Activated CD4-positive, alpha-beta memory T cell treated with anti-CD3 and anti-CD28 coated beads for 36 hours (primary cell): ENCODE measurements at regions not wholly inside any gene's neighbourhood (a gene's known extent, or its start where the extent isn't known, plus 50 kb on each side); places are given as distances from the start of the nearest gene placed in this dataset.

Experiments
- CTCF ChIA-PET: fragments of 350-600 bp; sonication (Branson Sonifier 250); formaldehyde crosslinking; loops from one replicate; lab custom pipeline; 2021; ENCODE audit warnings: antibody characterized with exemption, inconsistent platforms; lab: Charles Lee
- POLR2A ChIA-PET: fragments of 350-600 bp; sonication (Branson Sonifier 250); formaldehyde crosslinking; loops from one replicate; lab custom pipeline; 2021; ENCODE audit warnings: antibody characterized with exemption; lab: Charles Lee
- DNase-seq: peaks from one replicate; pipeline ENCODE4 v3.0.0-alpha.2; 2020
- H3K27ac Mint-ChIP-seq: one replicate; pipeline ENCODE4 v1.8.0; 2021; ENCODE audit warnings: mixed read lengths
- H3K27me3 Mint-ChIP-seq: one replicate; pipeline ENCODE4 v1.8.0; 2021; ENCODE audit warnings: mixed read lengths
- H3K36me3 Mint-ChIP-seq: one replicate; pipeline ENCODE4 v1.8.0; 2021; ENCODE audit warnings: mixed read lengths
- H3K4me1 Mint-ChIP-seq: one replicate; pipeline ENCODE4 v1.8.0; 2021; ENCODE audit warnings: low read depth, mixed read lengths
- H3K4me3 Mint-ChIP-seq: one replicate; pipeline ENCODE4 v1.8.0; 2021; ENCODE audit warnings: mild to moderate bottlenecking, mixed read lengths
- H3K9me3 Mint-ChIP-seq: one replicate; pipeline ENCODE4 v1.8.0; 2021; ENCODE audit warnings: mixed read lengths
- intact Hi-C: fragments of 100-400 bp; cut with micrococcal nuclease; formaldehyde crosslinking; loops from one replicate; pipeline ENCODE4 v1.15.1; 2023

GRCh38 chr13:55439450-55439849 is 1701.3 kb upstream of the PRR20A start:
- no peak for DNase-seq
- intact Hi-C loops: no loop called here
- Mint-ChIP-seq H3K4me3 (no peak overlapping the region), H3K9me3 (peaks cover 16% of the 10 kb centered on the region), H3K27ac (no peak overlapping the region), H3K27me3 (no peaks in the 10 kb centered on the region), H3K4me1 (no peaks in the 10 kb centered on the region), H3K36me3 (no peaks in the 10 kb centered on the region)
- ChIA-PET CTCF (no interaction called here), POLR2A (no interaction called here)

DNA sequence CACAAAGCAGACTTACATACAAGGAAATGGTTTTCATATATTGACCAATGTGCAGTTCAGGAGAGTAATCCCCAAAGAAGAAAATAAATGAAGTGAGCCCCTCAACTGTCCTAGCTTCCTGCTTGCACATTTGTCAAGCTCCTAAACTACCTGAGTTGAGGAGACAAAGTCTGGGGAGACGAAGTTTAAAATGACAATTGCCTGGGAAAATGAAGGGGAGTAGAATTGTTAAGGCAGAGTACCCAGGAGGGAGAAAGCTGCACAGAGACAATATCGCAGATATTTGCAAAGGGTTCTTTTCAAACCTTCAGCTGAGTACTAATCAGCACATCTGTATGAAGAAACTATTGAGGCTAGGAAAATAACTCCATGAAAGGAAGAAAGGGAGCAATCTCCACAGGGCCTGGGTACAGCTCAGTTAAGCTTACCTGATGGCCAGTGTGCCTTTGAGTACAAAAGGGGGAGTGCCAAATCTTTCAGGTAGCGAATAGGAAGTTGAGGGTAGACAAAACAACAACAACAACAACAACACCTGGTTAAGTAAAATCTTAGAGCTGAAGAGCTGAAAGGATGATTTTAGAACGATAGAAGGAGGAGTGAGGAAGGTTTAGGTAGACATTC is 1700.1 kb upstream of the PRR20A start:
- H3K4me1 Mint-ChIP-seq: no peaks in the 10 kb centered on the region
- peaks cover 9% of the 10 kb centered on the region for H3K9me3 Mint-ChIP-seq
- H3K4me3 Mint-ChIP-seq: no peak overlapping the region
- ChIA-PET CTCF (no interaction called here), POLR2A (no interaction called here)
- no peak for DNase-seq
- H3K27me3 Mint-ChIP-seq: no peaks in the 10 kb centered on the region
- no peaks in the 10 kb centered on the region for H3K36me3 Mint-ChIP-seq
- intact Hi-C loops: no loop called here
- no peak overlapping the region for H3K27ac Mint-ChIP-seq

DNA sequence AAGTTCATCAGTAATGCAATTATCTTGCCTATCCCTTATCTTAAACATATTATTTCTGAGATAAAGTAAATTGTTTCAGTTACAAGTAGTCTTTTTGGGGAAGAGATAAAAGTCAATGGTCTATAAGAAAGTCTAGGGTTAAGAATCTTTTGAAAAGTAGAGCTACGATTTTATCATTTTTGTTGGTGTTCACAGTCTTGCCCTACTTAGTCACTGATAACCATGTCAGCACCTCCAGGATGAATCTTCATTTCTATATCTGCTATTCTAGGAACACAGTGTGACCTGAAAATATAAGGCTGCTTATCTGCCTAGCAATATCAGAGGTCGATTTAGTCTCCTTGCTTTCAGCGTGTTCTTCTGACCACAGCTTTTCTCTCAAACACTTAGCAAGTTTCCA is 1676.5 kb upstream of the PRR20A start:
- POLR2A ChIA-PET: no interaction called here
- no peaks in the 10 kb centered on the region for H3K27me3 Mint-ChIP-seq
- DNase-seq: no peak
- no peaks in the 10 kb centered on the region for H3K4me1 Mint-ChIP-seq
- intact Hi-C loops: no loop called here
- H3K36me3 Mint-ChIP-seq: no peaks in the 10 kb centered on the region
- peaks cover 10% of the 10 kb centered on the region for H3K9me3 Mint-ChIP-seq
- no peak overlapping the region for H3K27ac Mint-ChIP-seq
- CTCF ChIA-PET: no interaction called here
- H3K4me3 Mint-ChIP-seq: no peak overlapping the region

DNA sequence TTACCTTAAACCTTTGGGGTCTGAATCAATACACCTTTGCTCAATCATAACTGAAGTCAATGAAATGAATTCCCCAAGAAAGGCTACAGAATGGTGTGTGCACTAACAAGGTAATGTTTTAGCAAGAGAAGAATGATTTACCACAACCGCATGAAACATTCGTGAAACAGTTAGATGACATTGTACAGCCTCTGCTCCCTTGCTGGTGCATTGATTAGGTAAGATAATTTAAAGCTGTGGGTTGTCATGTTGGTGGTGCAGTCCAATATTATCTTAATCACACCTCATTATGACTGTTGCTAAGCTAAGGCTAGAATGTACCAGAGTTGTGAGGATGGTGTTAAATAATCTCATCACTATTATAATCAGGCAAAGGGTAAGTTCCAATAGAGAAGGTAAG is 1673.2 kb upstream of the PRR20A start:
- intact Hi-C loops: no loop called here
- no peak for DNase-seq
- ChIA-PET POLR2A (no interaction called here), CTCF (no interaction called here)
- H3K4me3 Mint-ChIP-seq: no peak overlapping the region
- no peaks in the 10 kb centered on the region for H3K4me1 Mint-ChIP-seq
- H3K27ac Mint-ChIP-seq: no peak overlapping the region
- H3K36me3 Mint-ChIP-seq: no peaks in the 10 kb centered on the region
- H3K27me3 Mint-ChIP-seq: no peaks in the 10 kb centered on the region
- H3K9me3 Mint-ChIP-seq: peaks cover 11% of the 10 kb centered on the region

DNA sequence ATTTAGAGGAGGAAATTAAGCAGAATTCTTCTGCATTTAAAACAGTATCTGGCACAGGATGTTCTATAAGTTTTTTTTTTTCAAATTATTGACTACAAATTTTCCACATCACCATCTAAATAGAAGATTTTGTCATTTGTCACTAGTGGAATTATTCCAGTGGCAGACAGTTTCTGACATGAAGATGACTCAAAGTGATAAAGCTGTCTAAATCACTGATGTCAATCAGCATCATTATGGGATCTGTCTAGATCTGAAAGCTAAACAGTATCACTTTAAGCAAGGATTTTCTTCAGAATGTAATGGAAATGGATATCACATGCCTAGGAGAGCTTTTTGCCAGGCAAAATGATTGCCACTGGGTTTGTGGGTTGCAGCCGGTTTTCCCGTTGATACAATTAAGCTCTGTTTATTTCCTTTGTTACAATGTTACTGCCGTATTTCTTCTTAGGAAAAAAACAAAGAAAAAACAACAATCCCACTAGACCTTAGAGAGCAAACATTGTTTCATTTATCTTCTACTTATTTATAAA is 1657.0 kb upstream of the PRR20A start:
- POLR2A ChIA-PET: no interaction called here
- Mint-ChIP-seq H3K27me3 (no peaks in the 10 kb centered on the region), H3K36me3 (no peaks in the 10 kb centered on the region), H3K9me3 (peaks cover 34% of the 10 kb centered on the region), H3K27ac (no peak overlapping the region), H3K4me3 (no peak overlapping the region), H3K4me1 (no peaks in the 10 kb centered on the region)
- CTCF ChIA-PET: no interaction called here
- intact Hi-C loops: no loop called here
- no peak for DNase-seq

DNA sequence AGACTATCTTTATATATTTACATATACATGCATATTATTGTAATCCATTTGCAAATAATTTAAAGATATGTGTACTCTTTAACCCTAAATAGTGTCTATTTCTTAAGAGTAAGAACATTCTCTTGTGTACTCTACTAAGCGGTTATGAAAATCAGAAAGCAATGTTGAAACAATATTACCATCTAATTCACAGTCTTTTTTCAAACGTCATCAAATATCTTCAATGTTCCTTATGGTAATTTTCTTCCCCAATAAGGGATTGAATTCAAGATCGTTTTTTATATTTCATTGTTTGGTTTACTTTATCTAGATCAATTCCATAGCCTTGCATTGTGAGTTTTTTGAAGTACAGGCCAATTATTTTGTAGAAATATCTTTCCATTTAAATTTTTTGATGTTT is 1647.4 kb upstream of the PRR20A start:
- H3K27me3 Mint-ChIP-seq: no peaks in the 10 kb centered on the region
- H3K9me3 Mint-ChIP-seq: peaks cover 15% of the 10 kb centered on the region
- CTCF ChIA-PET: no interaction called here
- intact Hi-C loops: no loop called here
- no peaks in the 10 kb centered on the region for H3K4me1 Mint-ChIP-seq
- no peaks in the 10 kb centered on the region for H3K36me3 Mint-ChIP-seq
- DNase-seq: no peak
- H3K4me3 Mint-ChIP-seq: no peak overlapping the region
- no peak overlapping the region for H3K27ac Mint-ChIP-seq
- POLR2A ChIA-PET: no interaction called here

GRCh38 chr13:55497486-55497885 is 1643.2 kb upstream of the PRR20A start:
- no peak for DNase-seq
- Mint-ChIP-seq H3K4me1 (no peaks in the 10 kb centered on the region), H3K27me3 (no peaks in the 10 kb centered on the region), H3K27ac (no peak overlapping the region), H3K36me3 (no peaks in the 10 kb centered on the region), H3K4me3 (no peak overlapping the region), H3K9me3 (peaks cover 16% of the 10 kb centered on the region)
- CTCF ChIA-PET: no interaction called here
- intact Hi-C loops: no loop called here
- POLR2A ChIA-PET: no interaction called here

DNA sequence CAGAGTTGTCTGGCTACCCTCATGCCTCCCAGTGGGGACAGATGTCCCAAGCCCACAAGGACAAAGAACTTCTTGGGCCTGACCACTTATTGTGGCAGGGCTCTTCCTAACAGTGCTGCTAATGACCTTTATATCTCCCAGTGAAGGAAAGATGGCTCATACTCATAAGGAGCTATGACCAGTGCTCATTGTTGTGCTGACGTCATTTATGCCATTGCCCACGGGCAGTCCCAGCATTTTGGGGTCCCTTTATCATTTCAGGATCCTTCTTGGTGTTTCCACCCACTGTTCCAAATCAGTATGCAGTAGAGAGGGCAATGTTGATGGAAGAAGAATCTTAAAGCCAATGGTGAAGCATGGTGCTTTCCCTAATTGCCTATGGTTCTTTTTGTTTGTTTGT is 1640.0 kb upstream of the PRR20A start:
- intact Hi-C loops: no loop called here
- ChIA-PET POLR2A (no interaction called here), CTCF (no interaction called here)
- Mint-ChIP-seq H3K27me3 (no peaks in the 10 kb centered on the region), H3K27ac (no peak overlapping the region), H3K4me1 (no peaks in the 10 kb centered on the region), H3K9me3 (peaks cover 30% of the 10 kb centered on the region), H3K36me3 (no peaks in the 10 kb centered on the region), H3K4me3 (no peak overlapping the region)
- no peak for DNase-seq

- ChIA-PET POLR2A (no interaction called here), CTCF (no interaction called here)
- Mint-ChIP-seq H3K9me3 (peaks cover 17% of the 10 kb centered on the region), H3K4me3 (no peak overlapping the region), H3K4me1 (no peaks in the 10 kb centered on the region), H3K36me3 (no peaks in the 10 kb centered on the region), H3K27ac (no peak overlapping the region), H3K27me3 (no peaks in the 10 kb centered on the region)
- intact Hi-C loops: no loop called here
- no peak for DNase-seq
These were observed 1624.1 kb upstream of the PRR20A start for GRCh38 chr13:55516610-55517009.

- Mint-ChIP-seq H3K9me3 (peaks cover 19% of the 10 kb centered on the region), H3K4me3 (no peak overlapping the region), H3K4me1 (no peaks in the 10 kb centered on the region), H3K27ac (no peak overlapping the region), H3K27me3 (no peaks in the 10 kb centered on the region), H3K36me3 (no peaks in the 10 kb centered on the region)
- ChIA-PET POLR2A (no interaction called here), CTCF (no interaction called here)
- intact Hi-C loops: no loop called here
- DNase-seq: no peak
These were observed 1623.4 kb upstream of the PRR20A start for GRCh38 chr13:55517312-55517711.

DNA sequence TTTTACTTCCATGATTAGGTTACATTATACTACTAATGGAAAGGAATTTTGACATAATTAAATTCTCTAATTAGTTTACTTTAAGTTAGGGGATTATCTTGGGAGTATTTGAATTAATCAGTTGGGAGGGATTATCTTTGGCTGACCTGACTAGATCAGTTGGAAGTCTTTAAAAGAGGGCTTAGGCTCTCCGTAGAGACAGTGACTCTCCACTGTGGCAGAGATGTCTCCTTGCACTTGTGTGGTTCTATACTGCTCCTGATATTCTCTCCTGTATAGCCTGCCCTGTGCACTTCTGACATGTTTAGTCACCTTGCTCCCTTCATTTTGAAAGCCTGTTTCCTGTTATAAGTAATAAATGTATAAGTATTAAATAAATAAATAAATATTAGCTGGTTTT is 1612.3 kb upstream of the PRR20A start:
- Mint-ChIP-seq H3K4me1 (no peaks in the 10 kb centered on the region), H3K27me3 (no peaks in the 10 kb centered on the region), H3K27ac (no peak overlapping the region), H3K36me3 (no peaks in the 10 kb centered on the region), H3K9me3 (peaks cover 8% of the 10 kb centered on the region), H3K4me3 (no peak overlapping the region)
- intact Hi-C loops: no loop called here
- ChIA-PET CTCF (no interaction called here), POLR2A (no interaction called here)
- DNase-seq: no peak

GRCh38 chr13:55534306-55534705 is 1606.4 kb upstream of the PRR20A start:
- Mint-ChIP-seq H3K4me3 (no peak overlapping the region), H3K36me3 (no peaks in the 10 kb centered on the region)

DNA sequence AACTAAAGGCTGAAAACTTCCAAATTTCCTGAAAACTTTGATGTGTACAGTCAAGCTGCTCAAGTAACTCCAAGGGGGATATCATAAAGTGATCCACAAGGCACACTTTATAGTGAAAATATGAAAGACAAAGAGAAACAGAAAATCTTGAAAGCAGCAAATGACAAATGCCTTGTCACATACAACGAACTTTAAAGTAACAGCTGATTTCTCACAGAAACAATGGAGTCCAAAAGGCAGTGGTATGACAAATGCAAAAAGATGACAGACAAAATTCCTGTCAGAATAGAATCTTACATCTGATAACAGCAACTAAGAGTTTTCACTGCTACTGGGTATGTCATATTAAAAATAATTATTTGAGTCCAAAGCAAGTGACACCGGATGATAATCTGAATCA is 1602.3 kb upstream of the PRR20A start:
- POLR2A ChIA-PET: no interaction called here
- H3K4me3 Mint-ChIP-seq: no peak overlapping the region
- H3K27ac Mint-ChIP-seq: no peak overlapping the region

More at GRCh38 chr13:55534306-55534705, 1606.4 kb upstream of the PRR20A start:
- intact Hi-C loops: no loop called here
- no peaks in the 10 kb centered on the region for H3K27me3 Mint-ChIP-seq
- CTCF ChIA-PET: no interaction called here
- no peaks in the 10 kb centered on the region for H3K4me1 Mint-ChIP-seq
- no peak for DNase-seq
- POLR2A ChIA-PET: no interaction called here
- H3K9me3 Mint-ChIP-seq: peaks cover 18% of the 10 kb centered on the region
- no peak overlapping the region for H3K27ac Mint-ChIP-seq

More for the DNA sequence above, 1602.3 kb upstream of the PRR20A start:
- intact Hi-C loops: no loop called here
- Mint-ChIP-seq H3K36me3 (no peaks in the 10 kb centered on the region), H3K9me3 (peaks cover 13% of the 10 kb centered on the region), H3K27me3 (no peaks in the 10 kb centered on the region), H3K4me1 (no peaks in the 10 kb centered on the region)
- DNase-seq: no peak
- CTCF ChIA-PET: no interaction called here
